Endothelial cell of umbilical vein (primary cell): ENCODE measurements at regions not wholly inside any gene's neighbourhood (a gene's known extent, or its start where the extent isn't known, plus 50 kb on each side); places are given as distances from the start of the nearest gene placed in this dataset.

Experiments used
- BruUV-seq: library from RNA; stranded (reverse); fragments of 400-500 nt; replicated peaks from 2 replicates; lab custom pipeline; 2021; lab: Mats Ljungman, UMichigan
- CTCF ChIA-PET: fragments of 300-600, 350-600 bp; sonication (Branson Sonifier 250); formaldehyde crosslinking; loops from one replicate; lab custom pipeline; 2021; ENCODE audit warnings: antibody characterized with exemption, inconsistent platforms; lab: Charles Lee
- POLR2A ChIA-PET: fragments of 300-600, 350-600 bp; sonication (Branson Sonifier 250); formaldehyde crosslinking; loops from one replicate; lab custom pipeline; 2021; ENCODE audit warnings: antibody characterized with exemption, inconsistent platforms; lab: Charles Lee
- DNase-seq: peaks from one replicate; pipeline ENCODE4 v3.0.0-alpha.2; 2011; ENCODE audit warnings: low read depth, low spot score
- FAIRE-seq: peaks from 2 replicates; lab custom pipeline; 2011; peaks lifted over from hg19 to GRCh38; lab: Jason Lieb, UNC
- H2AFZ ChIP-seq: 2 replicates; pipeline ENCODE4 v1.6.0; 2012; ENCODE audit warnings: low read depth, low read length, control low read depth, inconsistent platforms
- H3K27ac ChIP-seq: 2 replicates; pipeline ENCODE4 v1.5.1; 2011; ENCODE audit warnings: low read depth, mild to moderate bottlenecking, control low read depth, low read length, moderate library complexity; ENCODE audit not compliant: insufficient read depth
- H3K27me3 ChIP-seq, 2 experiments: 2 replicates each; pipeline versions ENCODE4 v1.6.0 to v1.6.1; 2011; ENCODE audit warnings: low read length in 2 of 2, mixed read lengths in 1 of 2; ENCODE audit not compliant: control insufficient read depth in 2 of 2, insufficient read depth in 2 of 2
- H3K36me3 ChIP-seq, 2 experiments: 2 replicates in 1 of 2; 3 replicates in 1 of 2; pipeline ENCODE4 v1.5.1; 2011; ENCODE audit warnings: low read length in 2 of 2, mild to moderate bottlenecking in 1 of 2, moderate library complexity in 1 of 2; ENCODE audit not compliant: control insufficient read depth in 2 of 2, insufficient read depth in 2 of 2; ENCODE audit errors: extremely low read depth in 1 of 2
- H3K4me1 ChIP-seq: 3 replicates; pipeline ENCODE4 v1.5.1; 2011; ENCODE audit warnings: mild to moderate bottlenecking, low read length; ENCODE audit not compliant: control insufficient read depth, insufficient read depth; ENCODE audit errors: extremely low read depth
- H3K4me2 ChIP-seq: 2 replicates; pipeline ENCODE4 v1.6.1; 2011; ENCODE audit warnings: low read length, control low read depth, mixed read lengths; ENCODE audit not compliant: insufficient read depth
- H3K4me3 ChIP-seq, 3 experiments: fragments of 200-600 bp in 1 of 3; sonication (generic), shearing (Covaris generic) in 1 of 3; replicated peaks in 1 of 3; 2 replicates each; pipeline ENCODE4 v1.5.1; 2011 to 2016; ENCODE audit warnings: control low read depth in 3 of 3, low read length in 3 of 3, mild to moderate bottlenecking in 2 of 3, inconsistent platforms in 1 of 3, low read depth in 1 of 3, moderate library complexity in 1 of 3; ENCODE audit not compliant: insufficient read depth in 1 of 3
- H3K79me2 ChIP-seq: 2 replicates; pipeline ENCODE4 v1.6.0; 2012; ENCODE audit warnings: low read length, inconsistent platforms; ENCODE audit not compliant: control insufficient read depth, insufficient read depth
- H3K9ac ChIP-seq: replicated peaks from 2 replicates; pipeline ENCODE3; 2011; ENCODE audit warnings: low read length, control low read depth; ENCODE audit not compliant: insufficient read depth; ENCODE audit errors: extremely low read depth
- H3K9me1 ChIP-seq: replicated peaks from 3 replicates; pipeline ENCODE4 v1.6.0; 2011; ENCODE audit warnings: mild to moderate bottlenecking, low read length; ENCODE audit not compliant: control insufficient read depth, insufficient read depth; ENCODE audit errors: extremely low read depth
- H3K9me3 ChIP-seq: replicated peaks from 2 replicates; pipeline ENCODE4 v1.5.1; 2012; ENCODE audit warnings: low read length, inconsistent platforms; ENCODE audit not compliant: control insufficient read depth, insufficient read depth
- H4K20me1 ChIP-seq: replicated peaks from 2 replicates; pipeline ENCODE3; 2011; ENCODE audit warnings: mild to moderate bottlenecking, low read length; ENCODE audit not compliant: control insufficient read depth, insufficient read depth; ENCODE audit errors: extremely low read depth
- EZH2 ChIP-seq: IDR thresholded peaks from 2 replicates; pipeline ENCODE4 v1.6.1; 2012; ENCODE audit warnings: borderline replicate concordance, low read depth, mild to moderate bottlenecking, moderate library complexity, low read length, inconsistent platforms; ENCODE audit not compliant: severe bottlenecking
- FOS ChIP-seq: IDR thresholded peaks from 2 replicates; pipeline ENCODE4 v1.6.1; 2011; ENCODE audit warnings: mild to moderate bottlenecking, low read length, moderate library complexity, borderline replicate concordance; ENCODE audit not compliant: insufficient read depth
- GATA2 ChIP-seq: IDR thresholded peaks from 2 replicates; pipeline ENCODE4 v1.7.0; 2011; ENCODE audit warnings: low read depth, mild to moderate bottlenecking, moderate library complexity, mixed read lengths, low read length; ENCODE audit not compliant: insufficient read length, insufficient read depth
- JUN ChIP-seq: IDR thresholded peaks from 2 replicates; pipeline ENCODE4 v1.6.1; 2011; ENCODE audit warnings: borderline replicate concordance, low read depth; ENCODE audit not compliant: insufficient read length, insufficient read depth
- MAX ChIP-seq: IDR thresholded peaks from 2 replicates; pipeline ENCODE4 v1.6.1; 2011; ENCODE audit not compliant: insufficient read depth, insufficient read length
- MYC ChIP-seq: IDR thresholded peaks from one replicate; pipeline ENCODE4 v1.6.1; 2011; ENCODE audit warnings: mild to moderate bottlenecking, low read depth, low read length
- POLR2A ChIP-seq: IDR thresholded peaks from 2 replicates; pipeline ENCODE4 v1.6.1; 2012; ENCODE audit warnings: low read depth, mild to moderate bottlenecking, control low read depth, low read length
- POLR2AphosphoS5 ChIP-seq: IDR thresholded peaks from 2 replicates; pipeline ENCODE4 v1.6.1; 2012; ENCODE audit warnings: low read depth, mild to moderate bottlenecking, control low read depth, low read length, moderate library complexity; ENCODE audit not compliant: insufficient read depth
- dilution Hi-C: fragments of 300-500 bp; cut with MboI; formaldehyde crosslinking; loops from one replicate; pipeline ENCODE4 v1.15.0; 2019; ENCODE audit warnings: low sequenced_read_pairs; ENCODE audit not compliant: extremely low pct_ligation_motif_present
- intact Hi-C: fragments of 100-400 bp; cut with micrococcal nuclease; formaldehyde crosslinking; loops from one replicate; pipeline ENCODE4 v1.10.0; 2022
- TF ChIP-seq, protein P1 (sequence below), 2 donors: IDR thresholded peaks; 1 replicate in 1 of 2; 2 replicates in 1 of 2; pipeline ENCODE4 v1.5.1; 2011; ENCODE audit warnings: low read length in 2 of 2, mild to moderate bottlenecking in 2 of 2, moderate library complexity in 2 of 2, control low read depth in 1 of 2, inconsistent platforms in 1 of 2, low read depth in 1 of 2; ENCODE audit not compliant: insufficient read depth in 1 of 2; ENCODE audit errors: extremely low read depth in 1 of 2

DNA sequence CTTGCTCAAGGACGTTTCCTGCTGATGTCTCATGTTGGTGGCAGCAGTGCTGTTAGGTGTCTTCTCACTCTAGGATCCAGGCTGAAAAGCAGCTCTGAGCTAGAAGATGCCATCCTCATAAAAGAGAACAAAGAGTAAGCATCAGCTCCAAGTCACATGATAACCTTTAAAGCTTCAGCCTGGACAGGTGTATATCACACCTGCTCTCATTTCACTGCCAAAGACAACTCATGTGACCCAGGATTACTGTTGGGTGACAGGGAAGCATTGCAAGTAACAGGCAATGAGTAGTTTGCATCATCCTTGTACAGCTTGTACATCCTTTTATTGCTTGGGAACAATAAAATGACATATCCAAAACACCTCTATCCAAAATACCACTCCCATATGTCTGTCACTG lies 423.4 kb upstream of the DPP6 start:
- DNase-seq, result no peak
- Histone ChIP-seq H3K79me2 (no peaks in the 10 kb centered on the region), H3K9me1 (no peaks in the 10 kb centered on the region), H3K36me3 (no peaks in the 10 kb centered on the region), H3K9ac (no peak overlapping the region), H4K20me1 (no peaks in the 10 kb centered on the region), H3K27ac (no peak overlapping the region), H2AFZ (no peak overlapping the region), H3K27me3 (no peaks in the 10 kb centered on the region), H3K4me3 (no peak overlapping the region), H3K4me2 (no peak overlapping the region), H3K4me1 (no peaks in the 10 kb centered on the region), H3K9me3 (peaks cover 5% of the 10 kb centered on the region)
- ChIA-PET CTCF (no interaction called here), POLR2A (no interaction called here)
- no peak for FAIRE-seq
- TF ChIP-seq JUN, result no peak
- no peak for TF ChIP-seq FOS
- no peak for TF ChIP-seq GATA2
- TF ChIP-seq, protein P1, sequence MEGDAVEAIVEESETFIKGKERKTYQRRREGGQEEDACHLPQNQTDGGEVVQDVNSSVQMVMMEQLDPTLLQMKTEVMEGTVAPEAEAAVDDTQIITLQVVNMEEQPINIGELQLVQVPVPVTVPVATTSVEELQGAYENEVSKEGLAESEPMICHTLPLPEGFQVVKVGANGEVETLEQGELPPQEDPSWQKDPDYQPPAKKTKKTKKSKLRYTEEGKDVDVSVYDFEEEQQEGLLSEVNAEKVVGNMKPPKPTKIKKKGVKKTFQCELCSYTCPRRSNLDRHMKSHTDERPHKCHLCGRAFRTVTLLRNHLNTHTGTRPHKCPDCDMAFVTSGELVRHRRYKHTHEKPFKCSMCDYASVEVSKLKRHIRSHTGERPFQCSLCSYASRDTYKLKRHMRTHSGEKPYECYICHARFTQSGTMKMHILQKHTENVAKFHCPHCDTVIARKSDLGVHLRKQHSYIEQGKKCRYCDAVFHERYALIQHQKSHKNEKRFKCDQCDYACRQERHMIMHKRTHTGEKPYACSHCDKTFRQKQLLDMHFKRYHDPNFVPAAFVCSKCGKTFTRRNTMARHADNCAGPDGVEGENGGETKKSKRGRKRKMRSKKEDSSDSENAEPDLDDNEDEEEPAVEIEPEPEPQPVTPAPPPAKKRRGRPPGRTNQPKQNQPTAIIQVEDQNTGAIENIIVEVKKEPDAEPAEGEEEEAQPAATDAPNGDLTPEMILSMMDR (IDR thresholded peaks at IDR 0.05; ENCODE audit: extremely low read depth in 1 of 2, insufficient read depth in 1 of 2, low read depth in 1 of 2, low read length in 2 of 2), result no peak
- no peak for TF ChIP-seq MYC
- TF ChIP-seq MAX, result no peak
- TF ChIP-seq EZH2, result no peak
- TF ChIP-seq POLR2AphosphoS5, result no peak
- no peak for TF ChIP-seq POLR2A
- BruUV-seq, result no TSS peak
- dilution Hi-C loops (no loop called here), intact Hi-C loops (no loop called here)
